Heart left ventricle (tissue), 13 donors: ENCODE measurements at regions not wholly inside any gene's neighbourhood (a gene's known extent, or its start where the extent isn't known, plus 50 kb on each side); places are given as distances from the start of the nearest gene placed in this dataset.

ENCODE experiments used
- POLR2A ChIP-seq, 2 donors: fragments of 450-650 bp; IDR thresholded peaks; one replicate each; pipeline ENCODE4 v1.6.1; 2017; ENCODE audit warnings: antibody characterized with exemption in 2 of 2, mild to moderate bottlenecking in 2 of 2, moderate library complexity in 2 of 2
- TF ChIP-seq, protein P1 (sequence below), 12 donors: fragments of 200-600 bp; sonication (generic) in 4 of 12; IDR thresholded peaks; one replicate each; pipeline versions ENCODE4 v1.5.0 to v1.8.0; 2018 to 2022; ENCODE audit warnings: antibody characterized with exemption in 12 of 12, mild to moderate bottlenecking in 5 of 12
- donor health status: ischemic (EF 13 %, LVEDD 7.1; RV severe dilation, severe dysfunction).
- donor health status: DM: no; HTN: yes; CAD: no.
- donor health status: DM: no; HTN: no; CAD: no.
- donor health status: ischemic (EF 25% LVEDD 6.9; RV normal size, moderate dysfunction).
- donor health status: ischemic (EF 25% LVEDD 5.7; RV mildly dilated, moderate dysfunction).
- donor health status: ischemic (EF 35%, LVEDD 5.7; RV mildly dilated, moderate dysfunction).
- donor health status: nonischemic (EF 11% LVEDD 7.7; RV severe dilation, severe dysfunction).
- donor health status: DM: yes; HTN: yes; CAD: no.
- donor health status: PGD.
- donor health status: ischemic (EF 29% LVEDD 5.4; RV normal size, mild dysfunction).
- donor health status: nonischemic (EF 23%, LVEDD 6.1; RV moderate dilation, normal function).

DNA sequence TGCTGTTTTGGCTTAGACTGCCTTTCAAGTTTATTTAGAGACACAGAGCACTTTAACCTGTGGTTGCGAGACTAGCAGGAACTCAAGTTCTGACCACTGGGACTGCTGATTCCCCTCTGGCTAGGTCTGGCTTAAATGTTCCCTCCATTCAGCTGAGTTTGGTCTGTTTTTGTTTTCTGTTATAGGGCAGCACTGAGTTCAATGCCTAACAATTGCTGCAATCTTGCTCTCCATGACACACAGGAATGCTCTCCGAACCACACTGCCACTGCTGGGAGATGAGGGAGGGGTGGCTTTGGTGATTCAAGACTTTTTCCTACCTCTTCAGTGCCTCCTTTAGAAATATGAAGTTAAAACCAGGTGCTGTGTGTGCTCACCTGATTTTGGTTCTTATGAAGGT is 106.3 kb upstream of the EOLA2 start:
- TF ChIP-seq, protein P1, sequence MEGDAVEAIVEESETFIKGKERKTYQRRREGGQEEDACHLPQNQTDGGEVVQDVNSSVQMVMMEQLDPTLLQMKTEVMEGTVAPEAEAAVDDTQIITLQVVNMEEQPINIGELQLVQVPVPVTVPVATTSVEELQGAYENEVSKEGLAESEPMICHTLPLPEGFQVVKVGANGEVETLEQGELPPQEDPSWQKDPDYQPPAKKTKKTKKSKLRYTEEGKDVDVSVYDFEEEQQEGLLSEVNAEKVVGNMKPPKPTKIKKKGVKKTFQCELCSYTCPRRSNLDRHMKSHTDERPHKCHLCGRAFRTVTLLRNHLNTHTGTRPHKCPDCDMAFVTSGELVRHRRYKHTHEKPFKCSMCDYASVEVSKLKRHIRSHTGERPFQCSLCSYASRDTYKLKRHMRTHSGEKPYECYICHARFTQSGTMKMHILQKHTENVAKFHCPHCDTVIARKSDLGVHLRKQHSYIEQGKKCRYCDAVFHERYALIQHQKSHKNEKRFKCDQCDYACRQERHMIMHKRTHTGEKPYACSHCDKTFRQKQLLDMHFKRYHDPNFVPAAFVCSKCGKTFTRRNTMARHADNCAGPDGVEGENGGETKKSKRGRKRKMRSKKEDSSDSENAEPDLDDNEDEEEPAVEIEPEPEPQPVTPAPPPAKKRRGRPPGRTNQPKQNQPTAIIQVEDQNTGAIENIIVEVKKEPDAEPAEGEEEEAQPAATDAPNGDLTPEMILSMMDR (IDR thresholded peaks at IDR 0.05) = no peak
- no peak for TF ChIP-seq POLR2A (IDR thresholded peaks at IDR 0.05)
